ENCODE measurements at regions not wholly inside any gene's neighbourhood (a gene's known extent, or its start where the extent isn't known, plus 50 kb on each side); places are given as distances from the start of the nearest gene placed in this dataset.

GRCh38 chr15:66933932-66934867, 131.2 kb upstream of the SMAD3 start:
- Mint-ChIP-seq H3K4me3 (no peak overlapping the region), H3K27me3 (peaks cover 29% of the 10 kb centered on the region), H3K27ac (no peak overlapping the region), H3K4me1 (peaks cover 6% of the 10 kb centered on the region), H3K9me3 (peaks cover 14% of the 10 kb centered on the region), H3K36me3 (no peaks in the 10 kb centered on the region)
- no peak for ATAC-seq

- no peak overlapping the region for H3K27ac Mint-ChIP-seq
- ATAC-seq: no peak
- peaks cover 14% of the 10 kb centered on the region for H3K9me3 Mint-ChIP-seq
- peaks cover 29% of the 10 kb centered on the region for H3K27me3 Mint-ChIP-seq
- peaks cover 11% of the 10 kb centered on the region for H3K4me1 Mint-ChIP-seq
- no peak overlapping the region for H3K4me3 Mint-ChIP-seq
- no peaks in the 10 kb centered on the region for H3K36me3 Mint-ChIP-seq
These were observed 130.4 kb upstream of the SMAD3 start for GRCh38 chr15:66934868-66935520.

- H3K4me1 Mint-ChIP-seq: peaks cover 18% of the 10 kb centered on the region
- H3K9me3 Mint-ChIP-seq: peaks cover 14% of the 10 kb centered on the region
- peaks cover 29% of the 10 kb centered on the region for H3K27me3 Mint-ChIP-seq
- H3K36me3 Mint-ChIP-seq: no peaks in the 10 kb centered on the region
- H3K27ac Mint-ChIP-seq: no peak overlapping the region
- no peak overlapping the region for H3K4me3 Mint-ChIP-seq
- ATAC-seq: peak; percentile 29
These were observed 129.7 kb upstream of the SMAD3 start for GRCh38 chr15:66935688-66936087.

- Mint-ChIP-seq H3K4me3 (no peak overlapping the region), H3K4me1 (peaks cover 24% of the 10 kb centered on the region), H3K27ac (no peak overlapping the region), H3K9me3 (peaks cover 14% of the 10 kb centered on the region), H3K36me3 (no peaks in the 10 kb centered on the region), H3K27me3 (peaks cover 29% of the 10 kb centered on the region)
- ATAC-seq: peak; percentile 14
These were observed 129.1 kb upstream of the SMAD3 start for GRCh38 chr15:66936109-66936860.

- ATAC-seq: no peak
- H3K27ac Mint-ChIP-seq: no peak overlapping the region
- peaks cover 24% of the 10 kb centered on the region for H3K4me1 Mint-ChIP-seq
- H3K27me3 Mint-ChIP-seq: peaks cover 29% of the 10 kb centered on the region
- H3K4me3 Mint-ChIP-seq: no peak overlapping the region
- H3K36me3 Mint-ChIP-seq: no peaks in the 10 kb centered on the region
- peaks cover 14% of the 10 kb centered on the region for H3K9me3 Mint-ChIP-seq
These were observed 128.4 kb upstream of the SMAD3 start for GRCh38 chr15:66936861-66937582.

GRCh38 chr15:66937588-66937987, 127.8 kb upstream of the SMAD3 start:
- Mint-ChIP-seq H3K9me3 (peaks cover 13% of the 10 kb centered on the region), H3K36me3 (no peaks in the 10 kb centered on the region), H3K27me3 (peaks cover 29% of the 10 kb centered on the region), H3K4me1 (peaks cover 24% of the 10 kb centered on the region), H3K4me3 (no peak overlapping the region), H3K27ac (no peak overlapping the region)
- no peak for ATAC-seq

- H3K4me1 Mint-ChIP-seq: peaks cover 25% of the 10 kb centered on the region
These were observed 127.1 kb upstream of the SMAD3 start for GRCh38 chr15:66938114-66938830.

GRCh38 chr15:66939016-66939415, 126.4 kb upstream of the SMAD3 start:
- H3K4me1 Mint-ChIP-seq: peaks cover 33% of the 10 kb centered on the region
- no peak overlapping the region for H3K4me3 Mint-ChIP-seq
- ATAC-seq: no peak
- peaks cover 29% of the 10 kb centered on the region for H3K27me3 Mint-ChIP-seq
- no peak overlapping the region for H3K27ac Mint-ChIP-seq
- no peaks in the 10 kb centered on the region for H3K36me3 Mint-ChIP-seq
- peaks cover 8% of the 10 kb centered on the region for H3K9me3 Mint-ChIP-seq

More at GRCh38 chr15:66938114-66938830, 127.1 kb upstream of the SMAD3 start:
- peaks cover 29% of the 10 kb centered on the region for H3K27me3 Mint-ChIP-seq
- no peak for ATAC-seq
- H3K36me3 Mint-ChIP-seq: no peaks in the 10 kb centered on the region
- H3K4me3 Mint-ChIP-seq: no peak overlapping the region
- H3K27ac Mint-ChIP-seq: no peak overlapping the region
- peaks cover 8% of the 10 kb centered on the region for H3K9me3 Mint-ChIP-seq

GRCh38 chr15:66939451-66940023, 125.9 kb upstream of the SMAD3 start:
- no peak overlapping the region for H3K4me3 Mint-ChIP-seq
- H3K4me1 Mint-ChIP-seq: peaks cover 35% of the 10 kb centered on the region
- no peak for ATAC-seq
- no peak overlapping the region for H3K27ac Mint-ChIP-seq
- H3K9me3 Mint-ChIP-seq: peaks cover 4% of the 10 kb centered on the region
- no peaks in the 10 kb centered on the region for H3K36me3 Mint-ChIP-seq
- H3K27me3 Mint-ChIP-seq: peaks cover 26% of the 10 kb centered on the region

- no peaks in the 10 kb centered on the region for H3K36me3 Mint-ChIP-seq
- H3K9me3 Mint-ChIP-seq: peaks cover 4% of the 10 kb centered on the region
- peak overlapping the region; percentile 21 for H3K27ac Mint-ChIP-seq
- H3K4me3 Mint-ChIP-seq: no peak overlapping the region
- H3K27me3 Mint-ChIP-seq: peaks cover 21% of the 10 kb centered on the region
- peaks cover 35% of the 10 kb centered on the region for H3K4me1 Mint-ChIP-seq
- ATAC-seq: peak; percentile 77
These were observed 125.0 kb upstream of the SMAD3 start for GRCh38 chr15:66940368-66940767.

GRCh38 chr15:66941108-66941711, 124.2 kb upstream of the SMAD3 start:
- no peak for ATAC-seq
- peaks cover 21% of the 10 kb centered on the region for H3K27me3 Mint-ChIP-seq
- peaks cover 29% of the 10 kb centered on the region for H3K4me1 Mint-ChIP-seq
- peak overlapping the region; percentile 21 for H3K27ac Mint-ChIP-seq
- H3K36me3 Mint-ChIP-seq: no peaks in the 10 kb centered on the region
- H3K4me3 Mint-ChIP-seq: no peak overlapping the region
- H3K9me3 Mint-ChIP-seq: peaks cover 4% of the 10 kb centered on the region

- peaks cover 35% of the 10 kb centered on the region for H3K4me1 Mint-ChIP-seq
- H3K27ac Mint-ChIP-seq: no peak overlapping the region
- no peak overlapping the region for H3K4me3 Mint-ChIP-seq
- H3K27me3 Mint-ChIP-seq: peaks cover 16% of the 10 kb centered on the region
- no peaks in the 10 kb centered on the region for H3K36me3 Mint-ChIP-seq
- peaks cover 4% of the 10 kb centered on the region for H3K9me3 Mint-ChIP-seq
- no peak for ATAC-seq
These were observed 123.6 kb upstream of the SMAD3 start for GRCh38 chr15:66941791-66942190.

GRCh38 chr15:66942649-66943390, 122.6 kb upstream of the SMAD3 start:
- H3K4me3 Mint-ChIP-seq: no peak overlapping the region
- H3K36me3 Mint-ChIP-seq: no peaks in the 10 kb centered on the region
- ATAC-seq: no peak
- peaks cover 44% of the 10 kb centered on the region for H3K4me1 Mint-ChIP-seq
- H3K9me3 Mint-ChIP-seq: peaks cover 4% of the 10 kb centered on the region
- H3K27ac Mint-ChIP-seq: no peak overlapping the region
- H3K27me3 Mint-ChIP-seq: peaks cover 12% of the 10 kb centered on the region

Data from stimulated activated memory B cell treated with anti-CD40 and anti-IgM and Interleukin-4, amounts not matched to agents 10 μg/mL and 1 μg/mL and 100 μg/mL, for 72 hours (primary cell).